ENCODE measurements at regions not wholly inside any gene's neighbourhood (a gene's known extent, or its start where the extent isn't known, plus 50 kb on each side); places are given as distances from the start of the nearest gene placed in this dataset.

DNA sequence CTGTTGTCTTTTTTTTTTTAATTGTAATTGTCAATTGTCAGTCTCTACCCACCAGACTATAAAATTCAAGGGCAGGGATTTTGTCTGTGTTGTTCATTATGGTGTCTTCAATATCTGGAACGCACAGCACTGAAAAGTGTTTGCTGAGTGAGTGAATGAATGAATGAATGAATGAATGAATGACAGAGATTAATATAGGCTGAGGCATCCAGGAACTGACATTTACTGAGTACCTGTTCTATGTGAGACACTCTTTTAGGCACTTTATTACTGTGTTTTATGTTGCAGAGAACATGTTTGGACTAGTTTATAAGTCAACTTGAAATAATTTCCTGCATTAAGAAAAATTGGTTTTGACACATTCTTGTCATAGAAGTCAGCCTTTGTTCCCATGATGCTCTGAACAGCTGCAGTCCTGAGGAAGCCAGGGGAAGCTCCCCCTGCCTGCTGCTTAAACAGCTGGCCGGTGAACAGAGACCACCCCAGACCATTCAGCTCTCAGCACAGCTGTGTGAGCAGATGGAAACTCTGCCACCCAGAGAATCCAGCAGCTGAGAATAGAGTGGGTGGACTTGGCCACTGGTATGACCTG is 160.7 kb upstream of the CCND2 start:
- no peak for TF ChIP-seq ZFX (IDR thresholded peaks at IDR 0.05)
- TF ChIP-seq, protein P1, sequence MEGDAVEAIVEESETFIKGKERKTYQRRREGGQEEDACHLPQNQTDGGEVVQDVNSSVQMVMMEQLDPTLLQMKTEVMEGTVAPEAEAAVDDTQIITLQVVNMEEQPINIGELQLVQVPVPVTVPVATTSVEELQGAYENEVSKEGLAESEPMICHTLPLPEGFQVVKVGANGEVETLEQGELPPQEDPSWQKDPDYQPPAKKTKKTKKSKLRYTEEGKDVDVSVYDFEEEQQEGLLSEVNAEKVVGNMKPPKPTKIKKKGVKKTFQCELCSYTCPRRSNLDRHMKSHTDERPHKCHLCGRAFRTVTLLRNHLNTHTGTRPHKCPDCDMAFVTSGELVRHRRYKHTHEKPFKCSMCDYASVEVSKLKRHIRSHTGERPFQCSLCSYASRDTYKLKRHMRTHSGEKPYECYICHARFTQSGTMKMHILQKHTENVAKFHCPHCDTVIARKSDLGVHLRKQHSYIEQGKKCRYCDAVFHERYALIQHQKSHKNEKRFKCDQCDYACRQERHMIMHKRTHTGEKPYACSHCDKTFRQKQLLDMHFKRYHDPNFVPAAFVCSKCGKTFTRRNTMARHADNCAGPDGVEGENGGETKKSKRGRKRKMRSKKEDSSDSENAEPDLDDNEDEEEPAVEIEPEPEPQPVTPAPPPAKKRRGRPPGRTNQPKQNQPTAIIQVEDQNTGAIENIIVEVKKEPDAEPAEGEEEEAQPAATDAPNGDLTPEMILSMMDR (conservative IDR thresholded peaks at IDR 0.05): no peak
- no peak overlapping the region for H3K27ac ChIP-seq

DNA sequence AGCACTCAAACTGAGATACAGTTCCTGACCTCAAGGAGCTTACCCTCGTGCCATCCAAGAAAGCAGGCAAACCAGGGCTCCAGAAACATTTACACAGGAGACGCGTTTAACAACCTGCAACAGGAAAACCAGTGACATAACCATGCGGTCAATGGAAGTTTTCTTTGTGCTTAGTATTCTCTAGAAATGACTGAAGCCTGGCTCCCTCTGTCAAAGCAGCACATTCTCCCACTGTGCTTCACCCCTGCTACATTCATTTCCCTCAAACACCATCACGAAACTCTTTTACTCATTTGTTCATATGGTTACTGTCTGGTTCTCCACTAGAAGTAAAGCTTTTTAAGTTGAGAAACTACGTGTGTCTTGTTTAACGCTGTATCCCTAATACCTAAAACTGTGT is 161.3 kb upstream of the CCND2 start:
- no peak overlapping the region for H3K27ac ChIP-seq
- TF ChIP-seq, protein P1 (conservative IDR thresholded peaks at IDR 0.05): no peak
- TF ChIP-seq ZFX (IDR thresholded peaks at IDR 0.05): no peak

DNA sequence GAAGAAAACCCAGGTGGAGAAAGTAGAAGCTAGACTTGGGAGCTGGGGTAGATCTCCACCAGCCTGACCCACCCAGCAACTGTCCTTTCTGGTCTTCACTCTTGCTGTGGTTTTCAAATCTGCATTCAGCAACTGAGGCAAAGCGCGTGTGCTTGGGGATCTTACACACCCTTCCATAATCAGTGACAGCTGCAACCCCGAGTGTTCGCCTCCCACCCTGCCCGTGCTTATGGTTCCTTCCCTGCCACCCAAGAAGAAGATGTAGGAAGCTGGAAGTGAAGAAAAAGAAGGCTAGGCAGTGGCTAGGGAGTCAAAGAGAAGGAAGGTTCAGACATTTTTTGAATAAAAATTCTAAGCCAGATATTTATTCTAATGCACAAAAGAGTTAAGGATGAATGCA is 162.6 kb upstream of the CCND2 start:
- no peak overlapping the region for H3K27ac ChIP-seq
- TF ChIP-seq, protein P1 (conservative IDR thresholded peaks at IDR 0.05): no peak
- TF ChIP-seq ZFX (IDR thresholded peaks at IDR 0.05): no peak

DNA sequence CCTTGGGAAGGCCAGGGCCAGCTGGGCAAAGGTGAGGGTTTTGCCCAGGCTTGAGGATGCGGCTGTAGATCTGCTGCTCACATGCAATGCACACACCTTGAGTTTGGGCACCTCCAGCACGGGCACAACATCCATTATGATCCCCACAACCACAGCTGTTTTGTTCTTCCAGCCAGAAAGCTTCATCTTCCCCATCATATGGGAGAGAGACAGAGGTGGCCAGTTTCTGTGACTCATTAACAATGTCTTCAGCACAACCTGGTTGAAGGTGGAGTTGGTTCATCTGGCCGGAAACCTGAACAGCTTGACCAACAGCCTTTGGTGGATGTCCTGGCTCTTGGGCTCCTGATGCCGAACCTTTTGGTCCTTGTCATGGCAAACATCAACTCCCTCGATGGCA is 163.7 kb upstream of the CCND2 start:
- no peak overlapping the region for H3K27ac ChIP-seq
- no peak for TF ChIP-seq ZFX (IDR thresholded peaks at IDR 0.05)
- TF ChIP-seq, protein P1 (conservative IDR thresholded peaks at IDR 0.05): no peak

DNA sequence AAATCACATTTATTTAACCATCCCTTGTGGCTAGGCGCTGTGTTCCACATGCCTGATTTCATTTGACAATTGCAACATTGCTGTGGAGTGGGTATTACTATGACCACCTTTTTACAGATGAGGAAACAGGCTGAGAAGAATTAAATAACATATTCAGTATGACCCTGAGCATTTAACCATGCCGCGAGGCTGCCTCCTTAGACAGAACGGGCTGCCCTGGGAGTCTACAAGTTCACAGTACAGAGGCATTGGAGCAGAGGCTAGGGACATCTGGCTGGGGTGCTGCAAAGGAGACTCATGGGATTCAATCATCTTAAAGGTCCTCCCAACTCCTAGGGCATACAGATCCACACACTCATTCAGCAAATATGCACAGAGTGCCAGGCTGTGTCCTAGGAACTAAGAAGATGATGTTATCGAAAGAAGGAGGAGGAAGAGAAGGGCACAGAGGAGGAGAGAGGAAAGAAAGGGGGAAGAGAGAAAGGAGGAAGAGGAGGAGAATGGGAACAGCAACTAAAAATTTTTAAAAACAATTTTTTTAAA is 164.7 kb upstream of the CCND2 start:
- TF ChIP-seq, protein P1 (conservative IDR thresholded peaks at IDR 0.05): no peak
- no peak for TF ChIP-seq ZFX (IDR thresholded peaks at IDR 0.05)
- no peak overlapping the region for H3K27ac ChIP-seq

DNA sequence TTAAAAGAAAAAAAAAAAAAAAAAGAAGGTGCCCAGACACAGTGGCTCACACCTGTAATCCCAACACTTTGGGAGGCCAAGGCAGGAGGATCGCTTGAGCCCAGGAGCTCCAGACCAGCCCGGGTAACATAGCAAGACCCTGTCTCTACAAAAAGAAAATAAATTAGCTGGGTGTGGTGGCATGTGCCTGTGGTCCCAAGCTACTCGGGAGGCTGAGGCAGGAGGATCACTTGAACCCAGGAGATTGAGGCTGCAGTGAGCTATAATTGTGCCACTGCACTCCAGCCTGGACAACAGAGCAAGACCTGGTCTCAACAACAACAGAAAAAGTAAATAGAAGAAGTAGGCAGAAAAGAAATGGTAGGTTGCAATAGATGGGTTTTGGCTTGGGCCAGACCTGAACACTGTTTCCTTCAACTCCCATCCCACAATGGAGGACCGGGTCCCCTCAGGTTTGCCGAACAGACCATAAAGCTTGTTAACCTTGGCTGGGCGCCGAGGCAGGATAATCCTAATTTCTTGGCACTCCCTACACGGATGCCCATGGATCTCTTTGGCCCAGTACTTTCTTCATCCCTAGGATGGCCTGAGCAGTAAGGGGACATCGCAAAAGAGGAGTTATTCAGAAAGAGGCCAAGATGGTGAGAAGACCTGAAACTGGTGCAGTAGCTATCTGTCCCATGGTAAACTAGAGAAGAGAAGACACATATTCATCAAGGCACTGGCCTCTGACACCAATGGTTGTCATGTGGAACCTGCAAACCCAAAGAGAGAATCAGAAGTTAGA is 165.5 kb upstream of the CCND2 start:
- H3K27ac ChIP-seq: no peak overlapping the region
- TF ChIP-seq, protein P1 (conservative IDR thresholded peaks at IDR 0.05): no peak
- TF ChIP-seq ZFX (IDR thresholded peaks at IDR 0.05): no peak

DNA sequence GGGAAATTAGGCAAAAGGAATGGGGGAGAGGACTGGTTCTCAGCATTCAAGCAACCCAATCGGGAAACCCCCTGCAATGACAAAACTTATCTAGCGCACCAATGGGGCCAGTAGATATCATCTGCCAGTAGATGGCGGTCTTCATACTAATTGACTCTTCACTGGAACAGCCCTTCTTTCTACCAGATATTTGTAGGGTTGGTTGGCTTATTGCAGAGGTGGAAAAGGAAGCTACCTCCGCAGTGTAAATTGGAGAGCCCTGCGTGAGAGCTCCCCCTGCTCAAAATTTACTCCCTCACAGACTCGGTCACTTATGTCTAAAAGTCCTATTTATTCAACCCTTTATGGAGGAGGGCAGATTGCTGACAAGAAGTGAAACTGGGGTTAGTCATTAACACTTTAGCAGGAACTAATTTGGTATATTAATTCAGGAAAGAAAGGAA is 166.1 kb upstream of the CCND2 start:
- TF ChIP-seq, protein P1 (conservative IDR thresholded peaks at IDR 0.05): peak; percentile 71
- TF ChIP-seq ZFX (IDR thresholded peaks at IDR 0.05): no peak
- H3K27ac ChIP-seq: no peak overlapping the region

Measured in C4-2B (cell line).